CD4-positive, alpha-beta T cell treated with Interleukin-12 subunit alpha and Interleukin-12 subunit beta, for 1 hour (primary cell): ENCODE measurements at regions not wholly inside any gene's neighbourhood (a gene's known extent, or its start where the extent isn't known, plus 50 kb on each side); places are given as distances from the start of the nearest gene placed in this dataset.
"Not testable (repeated sequence)": the region's sequence is repeated elsewhere in the genome, so short reads cannot be mapped to it uniquely, and the experiment has no call there.

Source experiments
- DNase-seq: peaks from one replicate; pipeline ENCODE4 v3.0.0-alpha.2; 2020

DNA sequence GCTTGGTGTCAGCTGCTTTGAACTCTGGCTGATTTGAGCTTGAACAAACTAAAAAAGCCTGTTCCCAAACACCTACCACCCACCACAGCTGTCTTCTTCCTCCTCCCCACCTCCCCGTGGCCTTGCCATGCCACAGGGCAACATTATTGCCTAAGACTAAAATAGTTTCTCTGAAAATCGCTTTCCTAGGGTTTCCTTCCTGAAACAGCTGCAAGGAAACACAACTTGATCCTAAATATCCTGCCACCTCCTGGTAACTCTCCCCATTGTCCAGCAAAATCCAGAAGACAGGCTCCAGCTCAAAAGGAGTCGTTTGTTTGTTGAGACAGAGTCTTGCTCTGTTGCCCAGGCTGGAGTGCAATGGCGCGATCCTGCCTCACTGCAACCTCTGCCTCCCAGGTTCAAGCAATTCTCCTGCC lies 193.9 kb upstream of the TPM1 start:
- DNase-seq = no peak

DNA sequence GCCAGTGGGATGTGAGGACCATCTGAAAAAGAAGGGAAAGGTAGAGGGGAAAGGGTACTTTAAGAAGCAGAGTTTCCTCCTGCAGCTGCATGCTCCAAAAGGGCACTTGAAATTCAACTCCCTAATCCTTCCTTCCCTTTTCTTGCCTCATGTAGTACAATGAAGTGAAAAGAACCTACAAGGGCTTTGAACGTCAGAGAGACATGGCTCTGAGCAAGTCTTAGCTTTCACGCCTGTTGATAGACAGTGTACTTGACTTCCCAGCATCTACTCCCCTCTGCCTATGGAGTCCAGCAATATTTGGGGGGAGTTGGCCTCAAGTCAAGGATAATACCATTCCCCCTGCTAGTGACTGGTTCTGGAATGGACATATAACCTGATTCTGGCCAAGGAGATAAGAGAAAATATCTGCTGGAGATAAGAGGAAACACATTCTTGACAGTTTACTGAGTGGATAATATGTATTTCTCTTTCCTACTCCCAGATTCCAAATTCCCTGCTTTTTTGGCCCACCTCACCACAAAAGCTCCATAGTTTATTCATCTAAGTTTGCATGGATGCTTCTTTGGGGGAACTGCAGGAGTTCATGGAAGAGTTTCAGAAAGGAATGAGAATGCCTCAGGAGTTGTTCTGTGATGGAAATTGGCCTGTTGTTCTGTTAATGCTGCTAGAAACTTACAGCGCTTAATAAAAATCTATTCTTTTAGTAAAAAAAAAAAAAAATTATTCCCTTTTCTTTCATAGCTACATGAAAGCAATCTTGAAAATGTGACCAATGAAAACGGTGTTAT lies 193.0 kb upstream of the TPM1 start:
- no peak for DNase-seq

DNA sequence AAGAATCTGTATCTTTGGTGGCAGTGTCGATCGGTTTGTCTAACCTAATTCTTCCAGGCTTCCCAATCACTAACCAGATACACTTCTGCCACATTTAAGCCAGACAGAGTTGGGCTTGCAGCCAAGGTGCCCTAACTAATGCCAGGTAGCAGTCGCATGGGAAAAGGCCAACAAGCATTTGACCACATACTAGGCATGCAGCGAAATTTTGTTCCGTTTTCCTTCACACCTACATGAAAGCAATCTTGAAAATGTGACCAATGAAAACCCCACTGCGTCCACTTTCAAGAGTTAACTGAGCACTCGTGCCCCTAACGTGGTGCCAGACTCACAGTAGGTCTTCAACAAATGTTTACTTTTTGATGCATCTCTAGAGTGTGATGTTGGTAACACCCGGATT lies 192.2 kb upstream of the TPM1 start:
- DNase-seq = no peak

DNA sequence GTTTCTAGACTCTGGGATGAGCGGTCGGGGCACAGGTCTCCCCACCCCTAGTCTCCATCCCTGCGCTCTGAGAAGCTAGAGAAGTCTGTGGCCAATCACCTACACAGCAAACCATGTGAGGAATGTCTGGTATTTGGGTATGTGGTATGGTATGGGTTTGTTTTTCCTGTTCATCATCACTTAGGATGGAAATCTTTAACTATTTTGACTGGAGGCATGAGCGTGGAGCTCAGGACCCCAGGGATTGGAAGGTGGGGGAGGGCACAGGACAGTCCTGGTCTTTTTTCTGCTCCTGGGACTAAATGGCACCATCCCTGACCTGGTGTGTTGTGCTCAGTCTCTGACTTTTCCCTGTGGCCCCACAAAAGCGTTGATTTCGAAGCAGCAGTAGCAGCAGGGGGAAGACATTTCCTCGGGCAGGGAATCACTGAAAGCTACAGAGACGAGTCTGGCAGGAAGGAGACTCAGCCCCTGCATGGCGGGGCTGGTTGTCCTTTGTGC lies 191.7 kb upstream of the TPM1 start:
- DNase-seq = no peak

DNA sequence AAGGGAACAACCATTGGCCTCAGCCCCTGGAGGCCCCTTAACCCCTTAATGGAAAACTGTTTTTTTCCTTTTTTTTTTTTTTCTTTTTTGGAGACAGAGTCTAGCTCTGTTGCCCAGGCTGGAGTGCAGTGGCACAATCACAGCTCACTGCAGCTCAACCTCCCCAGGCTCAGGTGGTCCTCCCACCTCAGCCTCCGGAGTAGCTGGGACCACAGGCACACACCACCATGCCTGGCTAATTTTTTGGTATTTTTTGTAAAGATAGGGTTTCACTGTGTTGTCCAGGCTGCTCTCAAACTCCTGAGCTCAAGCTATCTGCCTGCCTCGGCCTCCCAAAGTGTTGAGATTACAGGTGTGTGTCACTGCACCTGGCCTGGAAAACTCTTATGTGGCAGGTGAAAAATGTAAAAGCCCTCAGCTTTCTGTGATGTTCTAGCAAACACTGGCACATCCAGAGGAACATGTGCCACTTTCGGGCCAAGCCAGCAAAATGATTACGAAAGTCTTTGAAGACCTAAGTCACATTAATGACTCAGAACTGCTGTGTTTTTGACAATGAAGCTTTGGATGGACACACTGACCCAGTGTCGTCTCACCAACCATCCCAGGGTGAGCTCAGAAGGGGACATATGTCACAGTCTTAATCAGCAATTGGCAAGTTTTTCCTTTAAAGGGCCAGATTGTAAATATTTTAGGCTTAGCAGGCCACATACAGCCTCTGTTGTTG lies 189.3 kb upstream of the TPM1 start:
- DNase-seq = no peak

DNA sequence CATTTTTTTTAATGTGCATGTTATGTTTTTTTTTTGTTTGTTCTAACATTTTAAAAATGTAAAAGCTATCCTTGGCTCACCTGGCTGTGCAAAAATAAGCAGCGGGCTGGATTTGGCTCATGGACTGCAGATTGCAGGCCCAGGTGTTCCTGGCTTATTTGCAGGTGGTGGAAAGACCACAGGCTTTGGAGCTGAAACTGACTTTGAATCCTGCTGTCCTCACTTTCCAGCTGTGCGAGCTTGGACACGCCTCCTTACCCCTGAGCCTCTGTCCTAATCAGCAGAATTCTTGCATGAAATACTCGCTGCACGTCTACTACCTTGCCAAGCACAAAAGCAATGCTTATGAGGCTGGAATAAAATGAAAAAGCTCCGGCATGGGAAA lies 188.7 kb upstream of the TPM1 start:
- DNase-seq = no peak

DNA sequence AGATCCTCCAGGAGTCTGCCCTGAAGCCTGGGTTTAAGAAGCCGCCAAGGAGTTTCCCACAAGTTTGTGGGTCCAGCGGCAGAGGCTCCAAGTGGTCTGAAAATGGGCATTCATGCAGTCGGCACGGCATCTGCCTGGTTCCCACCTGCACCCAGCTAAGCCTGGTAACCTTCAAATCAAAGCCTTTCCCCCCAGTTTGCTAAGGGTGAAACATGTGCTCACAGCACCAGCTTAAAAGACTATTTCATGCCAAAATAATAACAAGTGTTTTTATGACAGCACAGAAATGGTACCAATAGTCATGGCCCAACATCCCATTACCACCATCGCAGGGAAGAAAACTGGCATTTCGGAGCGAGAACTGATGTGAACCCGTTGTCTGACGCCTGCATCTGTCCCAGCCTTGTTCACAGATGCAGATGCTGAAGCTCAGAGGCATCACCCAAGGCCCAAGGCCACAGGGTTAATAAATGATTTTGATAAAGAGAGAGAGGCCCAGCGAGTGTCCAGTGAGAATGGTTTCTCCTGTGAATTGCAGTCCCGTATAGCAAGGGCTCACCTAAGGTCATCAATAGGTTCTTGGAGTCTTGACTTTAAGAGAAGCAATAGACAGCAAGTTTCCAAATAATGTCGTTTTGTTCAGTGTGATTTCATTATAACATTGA lies 188.0 kb upstream of the TPM1 start:
- DNase-seq = no peak

DNA sequence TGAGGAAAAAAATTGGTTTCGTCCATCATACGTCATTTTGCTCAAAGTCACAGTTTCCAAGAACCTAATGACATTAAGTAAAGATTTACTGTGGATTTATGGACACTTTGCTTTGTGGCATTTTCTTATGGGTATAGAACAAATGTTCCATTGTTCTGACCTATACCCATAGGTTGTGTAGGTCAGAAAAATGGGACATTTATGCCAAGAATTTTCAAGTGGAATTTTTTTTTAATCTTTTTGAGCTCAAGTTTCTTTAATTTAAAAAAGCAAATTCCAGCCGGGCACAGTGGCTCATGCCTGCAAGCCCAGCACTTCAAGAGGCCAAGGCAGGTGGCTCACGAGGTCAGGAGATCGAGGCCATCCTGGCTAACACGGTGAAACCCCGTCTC lies 187.5 kb upstream of the TPM1 start:
- no peak for DNase-seq

DNA sequence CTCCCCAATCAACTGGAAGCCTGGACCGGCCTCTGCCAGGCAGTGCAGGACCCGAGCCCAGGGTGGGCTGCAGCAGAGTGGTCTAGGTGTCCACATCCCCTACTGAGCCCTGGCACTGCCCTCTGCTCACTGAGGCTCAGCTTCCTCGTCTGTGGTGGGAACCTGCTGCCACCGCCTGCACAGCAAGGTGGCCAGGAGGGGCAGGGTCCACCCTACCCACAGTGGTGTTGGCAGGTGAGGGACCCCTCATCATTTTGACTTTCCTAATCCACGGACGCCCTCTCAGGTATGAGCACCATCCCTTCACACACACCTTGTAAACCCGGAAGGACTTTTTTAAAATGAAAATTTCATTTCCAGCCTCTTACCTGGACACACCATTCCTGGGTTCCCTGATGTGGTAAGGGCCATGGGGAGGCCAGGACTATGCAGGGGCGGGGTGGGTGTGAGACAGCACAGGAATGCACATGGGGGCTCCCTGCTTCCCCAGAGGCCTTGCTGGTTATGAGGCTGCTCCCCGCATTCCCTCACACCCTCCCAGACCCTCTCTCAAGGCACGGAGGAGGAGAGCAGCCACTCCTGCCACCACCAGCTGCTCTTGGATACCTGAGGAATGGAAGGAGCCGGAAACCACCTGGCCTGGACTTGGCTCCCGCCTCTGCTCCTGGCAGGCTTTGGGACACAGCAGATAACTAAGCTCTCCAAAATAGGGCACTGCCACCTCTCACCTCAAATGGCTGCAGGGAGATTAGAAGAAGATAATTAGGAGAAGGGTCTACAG lies 185.9 kb upstream of the TPM1 start:
- no peak for DNase-seq

DNA sequence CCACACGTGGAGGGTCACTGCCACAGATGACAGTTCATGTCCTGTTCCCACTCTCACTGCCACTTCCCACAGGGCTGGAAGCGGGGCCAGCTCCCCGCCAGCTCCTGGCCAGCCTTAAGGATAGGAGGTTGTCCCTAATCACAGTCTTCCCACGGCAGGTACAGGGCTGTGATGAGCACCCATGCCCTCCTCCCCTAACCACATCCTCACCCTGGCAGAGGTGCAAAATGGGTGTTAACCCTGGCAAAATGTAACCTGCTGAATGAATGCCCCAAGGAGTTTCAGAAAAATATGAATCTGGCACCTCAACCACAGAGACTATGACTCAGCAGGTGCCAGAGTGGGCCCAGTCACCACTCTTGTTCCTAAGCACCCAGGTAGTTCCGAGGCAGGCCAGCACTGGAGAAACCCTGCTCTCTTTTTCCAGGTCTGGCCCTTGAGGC lies 185.1 kb upstream of the TPM1 start:
- peak; percentile 2 for DNase-seq

DNA sequence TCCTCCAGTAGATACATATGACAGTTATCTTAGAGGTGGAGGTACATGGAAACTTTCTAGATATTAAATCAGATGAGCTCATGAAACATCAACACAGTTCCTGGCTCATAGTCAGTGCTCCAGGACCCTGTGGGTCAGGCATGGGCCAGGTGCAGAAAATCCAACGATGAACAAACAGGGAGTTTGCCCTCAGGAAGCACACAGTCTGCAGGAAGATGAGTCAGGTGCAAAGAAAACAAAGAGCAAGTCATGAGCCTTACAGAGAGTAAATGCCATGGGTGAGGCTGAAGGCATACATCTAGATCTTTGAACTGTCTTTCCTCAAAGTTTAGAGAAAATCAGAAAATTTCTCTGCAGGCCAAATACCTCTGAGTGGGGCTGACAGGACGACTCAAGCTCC lies 184.2 kb upstream of the TPM1 start:
- no peak for DNase-seq

DNA sequence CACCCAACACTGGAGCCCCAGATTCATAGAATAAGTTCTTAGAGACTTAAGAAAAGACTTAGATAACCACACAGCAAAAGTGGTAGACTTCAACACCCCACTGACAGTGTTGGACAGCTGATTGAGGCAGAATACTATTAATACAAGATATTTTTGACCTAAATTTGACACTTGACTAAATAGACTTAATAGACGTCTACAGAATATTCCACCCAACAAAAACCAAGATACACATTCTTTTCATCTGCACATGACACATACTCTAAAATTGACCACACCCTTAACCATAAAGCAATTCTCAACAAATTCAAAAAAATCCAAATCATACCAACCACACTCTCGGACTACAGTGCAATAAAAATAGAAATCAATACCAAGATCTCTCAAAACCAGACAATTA lies 179.8 kb upstream of the TPM1 start:
- no peak for DNase-seq

DNA sequence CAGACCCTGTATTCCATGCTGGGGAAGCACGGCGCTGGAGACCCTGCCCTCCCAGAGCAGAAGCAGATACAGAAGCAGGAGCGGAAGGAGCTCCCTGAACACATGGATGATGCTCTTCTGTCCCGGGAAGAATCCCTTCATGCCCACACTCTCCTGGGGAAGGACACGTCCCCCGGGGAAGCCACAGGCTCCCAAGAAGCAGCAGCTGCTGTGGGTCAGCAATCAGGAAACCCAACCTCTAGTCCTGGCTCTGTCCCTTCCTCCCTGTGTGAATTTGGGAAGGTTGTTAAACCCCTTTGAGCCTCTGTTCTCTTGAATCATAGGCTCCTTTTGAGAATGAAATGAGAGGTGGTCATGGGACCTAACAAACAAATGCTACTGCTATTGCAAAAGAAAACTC lies 176.2 kb upstream of the TPM1 start:
- DNase-seq = no peak

DNA sequence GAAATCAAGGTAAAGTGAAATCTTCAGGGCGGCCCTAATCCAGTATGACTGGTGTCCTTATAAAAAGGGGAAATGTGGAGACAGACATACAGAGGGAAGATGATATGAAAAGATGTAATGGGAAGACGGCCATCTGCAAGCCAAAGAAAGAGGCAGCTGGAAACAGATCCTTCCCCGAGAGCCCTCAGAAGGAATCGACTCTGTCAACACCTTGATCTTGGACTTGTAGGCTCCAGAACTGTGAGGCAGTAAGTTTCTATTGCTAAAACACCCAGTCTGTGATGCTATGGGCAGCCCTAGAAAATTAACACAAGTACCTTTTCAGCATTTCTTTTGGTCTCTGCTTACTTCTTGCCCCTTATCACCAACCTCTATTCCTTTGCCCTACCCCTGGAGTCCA lies 174.7 kb upstream of the TPM1 start:
- DNase-seq = no peak

DNA sequence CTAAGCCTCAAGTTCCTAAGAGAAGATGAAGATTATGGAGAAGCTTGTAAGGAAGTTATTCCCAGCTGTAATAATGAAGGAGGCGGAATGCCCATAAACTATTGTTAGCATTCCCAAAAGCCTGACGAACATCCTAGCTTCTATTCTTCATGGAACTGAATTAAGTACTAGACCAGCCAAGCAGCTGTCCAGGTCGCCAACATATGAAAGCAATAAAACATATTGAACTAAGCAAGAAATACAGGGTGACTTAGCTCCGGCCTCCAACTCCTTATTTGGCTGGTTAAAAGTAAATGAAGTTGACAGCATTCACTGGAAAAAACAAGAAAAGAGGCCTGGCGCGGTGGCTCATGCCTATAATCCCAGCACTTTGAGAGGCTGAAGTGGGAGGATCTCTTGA lies 174.0 kb upstream of the TPM1 start:
- DNase-seq = no peak

DNA sequence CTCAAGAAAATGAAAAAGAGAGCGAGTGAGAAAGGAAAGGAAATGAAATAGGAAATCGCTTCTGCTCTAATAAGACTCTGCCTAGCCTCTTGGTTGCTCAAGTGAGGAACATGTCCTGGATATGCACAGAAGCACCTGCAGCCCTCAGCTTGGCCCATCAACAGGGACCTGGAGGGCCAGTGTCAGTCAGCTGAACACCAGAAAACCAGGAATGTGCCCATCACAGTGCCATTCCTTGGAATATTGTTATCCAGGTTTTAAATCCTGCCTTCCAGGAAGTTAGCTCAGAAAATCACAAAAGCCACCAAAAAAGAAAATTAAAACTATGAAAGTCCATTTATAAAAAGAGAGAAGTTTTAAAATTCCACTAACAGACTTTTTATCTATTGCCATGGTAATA lies 173.4 kb upstream of the TPM1 start:
- DNase-seq = no peak

DNA sequence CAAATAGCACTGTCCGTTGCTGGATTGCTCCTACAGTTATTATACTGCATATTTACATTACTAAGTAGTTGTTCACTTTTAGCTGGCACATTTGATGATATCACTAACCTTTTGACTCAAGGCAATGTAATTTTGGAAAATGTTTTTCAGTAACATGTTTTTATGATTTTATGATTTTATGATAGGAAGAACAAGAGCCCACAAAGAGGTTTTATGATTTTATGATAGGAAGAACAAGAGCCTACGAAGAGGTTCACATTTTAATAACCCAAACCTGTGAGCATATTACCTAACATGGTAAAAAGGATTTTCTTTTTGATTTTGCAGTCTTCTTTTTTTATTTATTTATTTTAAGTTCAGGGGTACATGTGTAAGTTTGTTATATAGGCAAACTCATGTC lies 172.3 kb upstream of the TPM1 start:
- DNase-seq = no peak

DNA sequence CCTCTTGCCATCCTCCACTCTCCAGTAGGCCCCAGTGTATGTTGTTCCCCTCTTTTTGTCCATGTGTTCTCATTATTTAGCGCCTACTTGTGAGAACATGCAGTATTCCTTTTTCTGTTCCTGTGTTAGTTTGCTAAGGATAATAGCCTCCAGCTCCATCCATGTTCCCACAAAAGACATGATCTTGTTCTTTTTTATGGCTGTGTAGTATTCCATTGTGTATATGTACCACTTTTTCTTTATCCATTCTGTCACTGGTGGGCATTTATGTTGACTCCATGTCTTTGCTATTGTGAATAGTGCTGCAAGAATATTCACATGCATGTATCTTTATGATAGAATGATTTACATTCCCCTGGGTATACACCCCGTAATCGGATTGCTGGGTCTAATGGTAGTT lies 171.8 kb upstream of the TPM1 start:
- DNase-seq = not testable (repeated sequence)

DNA sequence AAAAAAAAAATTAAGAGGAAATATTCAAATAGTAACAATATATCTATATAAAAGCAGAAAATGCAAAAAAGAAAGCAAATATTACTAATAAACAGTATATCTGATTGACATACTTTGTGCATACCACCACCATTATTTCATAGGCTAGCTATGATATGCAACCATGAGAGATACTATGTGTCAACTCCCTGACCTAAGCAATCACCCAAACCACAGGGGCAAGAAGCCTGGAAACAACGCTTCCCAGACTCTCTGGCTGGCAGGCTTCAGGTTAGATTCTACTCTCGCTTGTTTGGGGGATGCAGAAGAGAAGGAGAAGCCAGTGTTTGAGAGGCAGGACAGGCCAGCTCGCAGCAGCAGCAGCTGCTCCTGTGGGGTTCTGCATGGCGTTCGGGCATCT lies 169.3 kb upstream of the TPM1 start:
- DNase-seq = no peak

DNA sequence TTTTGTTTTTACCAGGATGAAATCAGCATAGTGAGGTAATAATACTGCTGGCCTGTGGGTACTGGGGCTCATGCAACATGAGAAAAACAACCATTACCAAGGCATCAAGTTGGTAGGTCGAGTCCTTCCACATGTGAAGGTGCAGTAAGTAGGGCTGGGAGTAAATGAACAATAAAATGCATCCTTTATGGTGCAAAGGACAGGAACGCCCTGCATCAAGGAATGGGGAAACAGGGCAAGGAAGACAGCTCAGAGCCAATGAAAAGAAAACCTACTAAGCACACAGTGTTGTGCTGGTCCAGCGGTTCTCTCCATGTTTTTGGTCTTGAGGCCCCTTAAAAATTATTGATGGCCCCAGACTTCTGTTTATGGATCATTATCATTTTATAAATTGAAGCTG lies 168.5 kb upstream of the TPM1 start:
- DNase-seq = no peak

DNA sequence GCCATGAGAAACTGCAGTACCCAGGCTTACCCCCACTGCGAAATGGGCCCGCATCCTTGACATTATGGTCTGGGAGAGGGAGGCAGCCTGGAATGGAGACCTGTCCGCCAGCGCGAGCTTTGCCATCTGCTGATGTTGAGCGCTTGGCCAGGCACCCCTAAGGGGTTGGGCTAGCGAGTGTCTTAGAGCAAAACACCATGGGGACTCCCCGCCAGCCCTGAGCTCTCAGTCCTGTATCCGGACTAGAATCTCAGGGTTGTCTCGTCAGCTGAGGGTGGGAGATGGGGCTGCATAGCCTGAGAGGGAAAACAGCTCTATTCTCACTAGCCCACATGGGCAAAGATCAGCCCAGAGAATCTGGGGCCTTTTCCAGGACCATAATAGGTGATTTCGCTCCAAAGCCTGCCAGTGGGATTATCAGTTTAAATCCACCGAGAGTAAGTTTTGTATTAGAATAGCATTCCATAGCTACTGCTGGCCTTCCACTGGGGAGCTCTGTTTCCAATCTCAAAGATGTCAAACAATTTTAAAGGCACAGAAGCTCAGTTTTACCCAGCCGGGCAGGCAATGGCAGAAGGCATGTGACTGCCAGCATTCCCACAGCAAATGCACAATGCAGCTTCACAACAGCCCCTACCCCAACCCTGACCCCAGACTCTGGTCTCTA lies 167.5 kb upstream of the TPM1 start:
- DNase-seq = no peak

DNA sequence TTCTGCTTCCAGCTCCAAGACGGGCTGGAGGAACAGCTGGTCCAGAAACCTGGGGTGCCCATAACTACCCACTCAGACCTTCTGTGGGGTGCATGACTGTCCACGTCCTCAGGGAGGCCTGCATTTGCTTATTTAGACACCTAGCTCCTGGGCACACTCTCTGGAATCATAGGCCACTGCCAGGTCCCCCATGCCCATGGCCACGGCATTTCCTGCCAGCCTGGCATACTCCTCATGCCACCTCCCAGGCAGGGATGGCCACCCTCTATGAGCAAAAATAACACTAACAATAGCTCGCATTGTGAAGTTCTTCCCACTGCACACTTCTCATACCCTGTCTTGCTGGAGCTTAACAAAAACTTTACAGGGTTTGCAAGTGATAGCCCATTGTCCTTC lies 166.9 kb upstream of the TPM1 start:
- no peak for DNase-seq
